NCI-H526 (cell line): ENCODE measurements at regions not wholly inside any gene's neighbourhood (a gene's known extent, or its start where the extent isn't known, plus 50 kb on each side); places are given as distances from the start of the nearest gene placed in this dataset.

ENCODE experiments used
- DNase-seq, 2 experiments: peaks; one replicate each; lab custom pipeline; 2025; lab: John Stamatoyannopoulos, UW

DNA sequence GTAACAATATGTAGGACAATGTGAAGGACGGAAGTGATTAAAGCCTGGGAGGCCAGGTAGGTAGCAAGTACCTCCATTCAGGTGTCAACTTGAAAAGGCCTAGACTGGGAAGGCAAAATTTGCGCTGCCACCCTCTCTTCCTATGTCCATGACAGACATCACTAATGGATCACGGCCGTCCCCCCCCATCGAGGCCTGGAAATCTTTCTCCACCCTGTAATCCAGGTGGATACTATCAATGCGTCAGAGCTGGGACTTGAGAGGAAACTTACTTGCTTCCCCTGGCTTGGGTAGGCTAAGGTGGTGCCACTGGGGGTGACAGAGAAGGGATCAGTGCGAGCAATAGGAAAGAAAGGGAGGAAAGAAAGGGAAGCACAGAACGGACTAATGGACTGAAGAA is 156.1 kb downstream of the SALL1 start:
- DNase-seq: no peak

DNA sequence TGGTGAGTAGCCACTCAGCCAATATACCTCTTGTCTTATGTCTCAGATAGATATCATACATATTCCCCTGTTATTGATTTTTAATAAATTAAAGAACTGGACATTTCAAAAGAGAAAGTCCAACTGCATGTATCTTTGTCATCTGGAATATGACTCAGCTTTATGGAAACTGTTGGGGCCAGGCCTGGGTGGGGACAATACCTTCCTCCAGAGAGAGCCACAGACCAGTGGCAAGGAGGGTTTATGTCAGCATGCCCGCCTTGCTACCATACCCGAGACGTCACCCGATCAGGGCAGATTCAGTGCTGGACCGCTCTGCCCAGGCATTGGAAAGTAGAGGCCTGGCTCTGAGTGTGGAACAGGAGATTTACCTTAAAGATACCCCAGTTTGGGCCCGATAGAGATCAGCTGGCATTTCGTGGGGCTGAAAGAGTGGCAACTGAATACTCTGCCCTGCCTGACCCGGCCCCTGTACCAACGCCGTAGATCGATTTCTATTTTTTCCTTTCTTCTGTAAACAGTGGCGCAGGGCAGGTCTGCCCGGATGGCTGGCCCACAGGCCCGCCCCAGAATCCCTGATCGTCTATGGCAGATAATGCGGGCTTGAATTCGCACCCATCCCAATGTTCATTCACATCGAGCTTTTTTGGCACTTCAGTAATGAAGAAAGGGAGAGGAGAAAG is 158.6 kb downstream of the SALL1 start:
- no peak for DNase-seq

- DNase-seq: no peak
These were observed 159.6 kb downstream of the SALL1 start for GRCh38 chr16:50991436-50991835.

DNA sequence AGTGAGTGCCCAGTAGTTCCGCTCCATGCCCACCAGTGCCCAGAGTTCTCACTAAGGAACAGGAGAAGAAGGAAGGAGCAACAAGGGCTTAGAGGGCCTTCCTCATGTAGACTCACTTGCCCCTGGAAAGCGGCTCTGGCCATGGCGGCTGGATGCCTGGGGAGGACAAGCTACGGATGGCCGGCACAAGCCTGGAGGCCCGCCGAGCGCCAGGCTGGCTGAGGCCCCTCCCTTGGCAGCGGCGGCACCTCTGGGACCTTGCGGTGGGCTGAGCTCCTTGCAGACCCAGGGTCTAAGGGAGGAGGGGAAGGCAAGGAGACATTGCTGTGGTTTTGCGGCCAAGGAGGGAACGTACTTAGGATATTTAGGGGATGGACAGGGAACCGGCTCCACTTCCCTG is 160.1 kb downstream of the SALL1 start:
- DNase-seq: no peak

GRCh38 chr16:50989047-50989446 is 162.0 kb downstream of the SALL1 start:
- no peak for DNase-seq

GRCh38 chr16:50988441-50988840 is 162.6 kb downstream of the SALL1 start:
- DNase-seq: no peak

DNA sequence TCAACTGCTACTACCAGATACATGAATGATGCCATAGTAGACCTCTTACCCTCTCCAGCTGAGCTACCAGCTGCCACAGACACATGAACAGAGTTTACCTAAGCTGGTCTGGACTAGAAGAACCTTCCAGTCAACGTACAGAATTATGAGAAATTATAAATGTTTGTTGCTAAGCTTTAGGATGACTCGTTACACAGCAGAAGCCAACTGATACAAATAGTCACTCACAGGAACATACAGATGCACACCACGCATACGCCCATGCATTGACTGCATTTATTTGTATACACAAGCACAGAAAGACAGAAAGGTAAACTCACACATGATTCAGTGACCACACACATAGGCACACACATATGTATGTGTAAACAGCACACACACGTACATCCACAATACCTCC is 164.6 kb downstream of the SALL1 start:
- DNase-seq: no peak

DNA sequence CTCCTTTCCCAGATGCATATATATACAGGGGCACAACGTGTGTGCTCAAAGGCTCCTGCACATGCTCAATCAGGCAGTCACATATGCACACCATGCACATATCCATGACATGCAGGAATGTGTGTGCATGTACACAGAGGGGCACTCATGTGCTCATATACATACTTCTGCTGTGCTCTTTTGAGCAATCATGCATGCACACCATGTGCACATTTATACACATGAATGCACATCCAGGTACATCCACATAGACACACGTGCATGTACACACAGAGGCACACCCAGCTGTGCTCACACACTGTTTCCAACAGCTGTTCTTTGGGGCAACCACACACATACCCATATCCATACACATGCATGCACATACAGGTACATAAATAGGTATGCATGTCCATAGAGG is 165.3 kb downstream of the SALL1 start:
- no peak for DNase-seq

DNA sequence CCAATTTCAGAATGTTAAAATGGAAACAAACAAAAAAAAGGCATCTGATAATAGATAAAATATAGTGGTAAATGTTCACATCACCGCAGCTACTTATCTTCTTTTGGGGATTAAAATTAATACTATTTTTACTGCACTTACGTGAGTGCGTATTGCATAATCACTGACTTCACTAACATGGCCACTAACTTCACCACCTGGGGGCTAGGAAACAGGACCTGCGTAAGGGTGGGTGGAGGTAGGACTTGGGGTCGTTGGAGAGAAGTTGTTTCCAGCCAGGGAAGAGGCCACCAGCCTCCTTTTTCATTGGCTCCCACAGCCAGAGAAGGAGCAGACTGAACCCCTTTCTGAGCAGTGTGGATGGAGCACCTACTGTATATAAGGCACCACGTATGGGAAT is 166.4 kb downstream of the SALL1 start:
- no peak for DNase-seq

DNA sequence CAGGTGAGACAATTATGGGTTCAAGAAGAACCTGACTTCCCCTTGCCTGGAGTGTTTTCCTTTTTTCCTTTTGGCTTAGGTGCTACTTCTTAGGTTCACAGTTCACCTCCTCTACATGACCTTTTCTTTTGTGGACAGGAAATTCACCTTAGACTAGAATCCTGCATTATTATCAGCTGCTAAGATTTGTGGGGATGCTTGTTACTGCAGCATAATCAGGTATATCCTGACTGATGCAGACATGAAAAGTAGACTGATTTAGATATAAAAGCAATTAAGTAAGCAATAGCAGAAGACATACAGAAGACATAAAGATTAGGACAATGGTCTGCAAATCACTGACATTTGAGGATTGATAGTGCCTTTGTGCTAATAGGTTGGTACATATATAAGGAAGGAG is 168.3 kb downstream of the SALL1 start:
- no peak for DNase-seq

- no peak for DNase-seq
These were observed 169.1 kb downstream of the SALL1 start for GRCh38 chr16:50981951-50982350.

- no peak for DNase-seq
These were observed 170.4 kb downstream of the SALL1 start for GRCh38 chr16:50980666-50981065.

DNA sequence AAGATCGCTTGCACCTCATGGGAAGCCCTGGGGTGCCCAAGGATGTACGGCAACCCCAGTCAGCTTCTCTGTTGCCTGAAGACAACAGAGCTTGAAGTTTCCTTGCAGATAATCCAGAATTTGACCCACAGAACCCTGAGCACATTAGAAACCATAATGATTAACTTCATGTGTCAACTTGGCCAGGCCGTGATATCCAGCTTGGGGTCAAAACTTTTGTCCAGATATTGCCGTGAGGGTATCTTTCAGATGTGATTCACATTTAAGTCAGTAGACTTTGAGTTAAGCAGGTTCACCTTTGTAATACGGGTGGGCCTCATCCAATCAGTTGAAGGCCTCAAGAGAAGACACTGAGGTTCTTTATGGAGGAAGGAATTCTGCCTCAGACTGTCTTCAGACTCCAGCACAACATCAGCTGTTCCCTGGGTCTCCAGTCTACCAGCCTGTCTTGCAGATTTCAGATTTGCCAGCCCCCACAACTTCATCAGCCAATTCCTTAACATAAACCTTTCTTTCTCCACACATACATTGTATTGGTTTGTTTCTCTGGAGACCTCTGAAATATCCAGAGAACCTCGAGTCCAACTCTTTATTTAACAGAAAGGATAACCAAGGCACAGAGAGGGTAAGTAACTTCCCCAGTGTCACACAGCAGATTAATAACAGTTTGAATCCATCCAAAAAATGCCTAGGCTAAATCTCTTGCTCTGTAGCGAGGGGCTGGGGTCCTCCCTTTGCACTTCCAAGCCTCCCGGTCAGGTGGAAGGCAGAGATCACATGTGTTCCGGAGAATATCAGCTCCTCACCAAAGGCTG is 171.1 kb downstream of the SALL1 start:
- no peak for DNase-seq

- DNase-seq: no peak
These were observed 173.9 kb downstream of the SALL1 start for GRCh38 chr16:50977138-50977537.

GRCh38 chr16:50974438-50975036 is 176.5 kb downstream of the SALL1 start:
- DNase-seq: no peak

DNA sequence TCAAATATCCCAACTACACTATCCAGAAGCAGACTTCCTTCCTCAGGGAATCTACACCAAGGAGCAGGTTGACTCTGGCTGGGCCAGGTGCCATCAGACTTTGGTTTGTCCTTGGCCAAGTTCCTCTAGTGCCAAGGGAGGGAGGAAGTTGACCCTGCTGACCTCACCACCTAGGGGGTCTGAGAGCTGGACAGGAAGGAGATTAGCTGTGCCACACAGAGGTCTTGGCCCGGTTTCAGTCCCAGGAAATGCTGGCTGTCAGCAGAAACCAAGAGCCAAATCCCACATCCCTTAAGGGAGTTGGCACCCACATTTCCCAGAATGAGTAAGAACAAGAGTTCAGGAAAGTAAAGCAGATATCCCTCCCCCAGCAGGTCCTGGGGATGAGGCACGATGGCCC is 178.2 kb downstream of the SALL1 start:
- no peak for DNase-seq

- DNase-seq: no peak
These were observed 180.8 kb downstream of the SALL1 start for GRCh38 chr16:50970281-50970680.

DNA sequence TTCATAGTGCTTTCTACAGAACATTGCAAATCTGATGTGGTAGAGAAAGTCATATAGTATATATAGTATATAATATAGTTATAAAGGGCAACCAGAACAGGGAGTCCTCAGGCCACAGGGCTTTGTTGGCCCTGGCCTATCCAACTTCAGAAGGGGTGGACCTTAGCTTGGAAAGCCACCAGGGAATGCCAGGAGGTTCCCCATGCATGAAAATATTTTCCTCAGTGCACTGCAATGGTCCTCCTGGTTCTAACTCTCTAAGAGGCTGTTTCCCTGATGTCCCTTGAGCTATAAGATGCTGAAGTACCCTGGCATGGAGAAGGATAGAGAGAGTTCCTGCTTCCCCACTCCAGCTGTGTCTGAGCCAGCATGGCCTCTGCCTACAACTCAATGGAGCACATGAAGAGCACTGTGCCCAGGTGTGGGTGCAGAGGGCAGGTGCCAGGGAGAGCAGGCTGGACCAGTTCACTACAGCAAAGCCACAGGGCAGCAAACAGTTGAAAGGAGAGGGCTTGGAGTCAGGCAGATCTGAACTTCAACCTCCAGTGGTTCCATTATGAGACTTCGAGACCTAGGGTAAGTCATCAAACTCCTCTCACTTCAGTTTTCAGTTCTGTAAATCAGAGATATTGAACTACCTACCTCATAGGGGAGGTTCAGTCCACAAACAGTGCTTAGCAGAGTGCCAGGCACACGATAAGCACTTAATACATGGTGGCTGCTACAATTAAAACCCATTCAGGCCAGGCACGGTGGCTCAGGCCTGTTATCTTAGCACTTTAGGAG is 183.1 kb downstream of the SALL1 start:
- DNase-seq: no peak

DNA sequence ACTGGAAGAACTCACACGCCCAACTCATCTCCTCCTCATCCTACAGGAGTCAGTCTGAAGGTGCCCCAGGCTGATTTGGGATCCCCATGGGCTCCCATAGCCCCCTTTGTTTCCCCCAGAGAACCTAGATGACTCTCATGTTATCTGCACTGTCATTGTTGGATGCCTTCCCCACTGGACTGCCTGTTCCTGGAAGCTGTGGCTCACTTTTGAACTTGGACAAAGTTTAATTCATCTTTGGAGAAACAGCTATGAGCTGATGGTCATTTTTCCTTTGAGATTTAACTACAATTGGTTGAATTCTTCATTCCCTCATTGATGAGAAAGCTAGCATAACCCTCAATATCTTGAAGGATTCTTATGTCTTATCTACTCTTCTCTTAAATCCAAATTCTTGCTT is 186.6 kb downstream of the SALL1 start:
- DNase-seq: no peak

DNA sequence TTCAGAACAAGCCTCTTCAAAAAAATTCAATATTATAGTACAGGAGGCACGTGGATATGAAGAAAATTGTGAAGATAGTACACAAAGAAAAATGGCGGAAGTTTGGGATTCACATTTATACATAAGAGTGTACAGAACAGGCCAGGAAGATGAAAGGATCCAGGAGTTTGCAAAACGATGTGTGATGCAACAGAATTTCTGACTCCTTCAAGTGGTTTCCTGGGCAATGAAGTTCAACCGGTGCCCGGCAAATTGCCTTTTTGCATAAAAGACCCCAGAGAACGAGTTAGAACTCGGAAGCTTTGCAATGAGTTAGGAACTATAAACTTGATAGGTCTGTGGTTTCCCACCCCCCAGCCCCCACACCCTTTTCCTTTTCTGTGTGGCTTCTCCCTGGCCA is 189.1 kb downstream of the SALL1 start:
- no peak for DNase-seq

GRCh38 chr16:50960517-50961202 is 190.4 kb downstream of the SALL1 start:
- no peak for DNase-seq

GRCh38 chr16:50957056-50957455 is 194.0 kb downstream of the SALL1 start:
- DNase-seq: no peak
